Heart left ventricle (tissue), 16 donors: ENCODE measurements at regions not wholly inside any gene's neighbourhood (a gene's known extent, or its start where the extent isn't known, plus 50 kb on each side); places are given as distances from the start of the nearest gene placed in this dataset.

Experiments used
- ATAC-seq, 4 donors: fragments of 200-7000 bp; cut with Tn5 transposase; one replicate each; pipeline ENCODE4 v1.9.1; 2020 to 2022; ENCODE audit warnings: moderate library complexity in 4 of 4, mild to moderate bottlenecking in 3 of 4, moderate number of reproducible peaks in 1 of 4
- DNase-seq, 5 donors: peaks; one replicate each; pipeline ENCODE4 v3.0.0-alpha.2; 2020
- H3K27ac ChIP-seq, 12 donors: fragments of 200-600 bp; sonication (generic) in 4 of 12; one replicate each; pipeline versions ENCODE4 v1.5.0 to v1.8.0; 2016 to 2022; ENCODE audit warnings: mild to moderate bottlenecking in 2 of 12
- H3K27me3 ChIP-seq, 9 donors: fragments of 200-600 bp; sonication (generic) in 2 of 9; one replicate each; pipeline versions ENCODE4 v1.5.1 to v1.8.0; 2016 to 2022; ENCODE audit warnings: mild to moderate bottlenecking in 3 of 9
- H3K36me3 ChIP-seq, 9 donors: fragments of 200-600 bp; sonication (generic) in 2 of 9; one replicate each; pipeline versions ENCODE4 v1.5.0 to v1.8.0; 2018 to 2022; ENCODE audit warnings: mild to moderate bottlenecking in 2 of 9
- H3K4me1 ChIP-seq, 12 donors: fragments of 200-600 bp; sonication (generic) in 4 of 12; one replicate each; pipeline versions ENCODE4 v1.5.0 to v1.8.0; 2016 to 2022; ENCODE audit warnings: mild to moderate bottlenecking in 3 of 12
- H3K4me3 ChIP-seq, 12 donors: fragments of 200-600 bp; sonication (generic) in 4 of 12; one replicate each; pipeline versions ENCODE4 v1.5.0 to v1.8.0; 2017 to 2022; ENCODE audit warnings: mild to moderate bottlenecking in 9 of 12, moderate library complexity in 4 of 12
- H3K9me3 ChIP-seq, 12 donors: fragments of 200-600 bp; sonication (generic) in 4 of 12; one replicate each; pipeline versions ENCODE4 v1.5.0 to v1.8.0; 2016 to 2022; ENCODE audit warnings: mild to moderate bottlenecking in 1 of 12
- CTCF ChIP-seq, 12 donors: fragments of 200-600 bp; sonication (generic) in 4 of 12; IDR thresholded peaks; one replicate each; pipeline versions ENCODE4 v1.5.0 to v1.8.0; 2018 to 2022; ENCODE audit warnings: antibody characterized with exemption in 12 of 12, mild to moderate bottlenecking in 5 of 12
- POLR2A ChIP-seq, 2 donors: fragments of 450-650 bp; IDR thresholded peaks; one replicate each; pipeline ENCODE4 v1.6.1; 2017; ENCODE audit warnings: antibody characterized with exemption in 2 of 2, mild to moderate bottlenecking in 2 of 2, moderate library complexity in 2 of 2
- WGBS, 4 donors: extraction: QIAGEN DNeasy Blood & Tissue Kit in 2 of 4; methylation state at CpG; one replicate each; pipeline versions ENCODE4 v1.1.5 to v1.1.7; 2013 to 2018; 5-methylcytosine and 5-hydroxymethylcytosine counted together
- intact Hi-C, 10 donors: fragments of 100-400 bp; cut with DNase I; formaldehyde crosslinking; loops; one replicate each; pipeline versions ENCODE4 v1.11.1 to v1.14.2; 2022
- donor health status: ischemic (EF 13 %, LVEDD 7.1; RV severe dilation, severe dysfunction).
- donor health status: healthy with polysubstance abuse.
- donor health status: DM: no; HTN: yes; CAD: no.
- donor health status: DM: no; HTN: no; CAD: no.
- donor health status: ischemic (EF 25% LVEDD 6.9; RV normal size, moderate dysfunction).
- donor health status: ischemic (EF 25% LVEDD 5.7; RV mildly dilated, moderate dysfunction).
- donor health status: healthy.
- donor health status: DM: yes; HTN: yes; CAD: no.
- donor health status: ischemic (EF 35%, LVEDD 5.7; RV mildly dilated, moderate dysfunction).
- donor health status: nonischemic (EF 11% LVEDD 7.7; RV severe dilation, severe dysfunction).
- donor health status: DM: yes; HTN: yes; CAD: no.
- donor health status: PGD.
- donor health status: ischemic (EF 29% LVEDD 5.4; RV normal size, mild dysfunction).
- donor health status: nonischemic (EF 23%, LVEDD 6.1; RV moderate dilation, normal function).

GRCh38 chr1:187952446-187952845 lies 1123.7 kb downstream of the PLA2G4A start:
- intact Hi-C loops, result no loop called here
- no peak for DNase-seq
- H3K36me3 ChIP-seq, result no peaks in the 10 kb centered on the region
- H3K27me3 ChIP-seq, result no peaks in the 10 kb centered on the region
- no peak overlapping the region for H3K4me3 ChIP-seq
- H3K27ac ChIP-seq, result no peak overlapping the region
- H3K4me1 ChIP-seq, result no peaks in the 10 kb centered on the region
- TF ChIP-seq CTCF (IDR thresholded peaks at IDR 0.05) (no peak), POLR2A (IDR thresholded peaks at IDR 0.05) (no peak)
- no peak for ATAC-seq
- peaks cover 0 to 41% (median 18%) of the 10 kb centered on the region in 12 donors for H3K9me3 ChIP-seq
- 69 to 80% (median 73%) methylated on average over 2 of the region's 2 CpGs for WGBS, 4 donors

- Histone ChIP-seq H3K4me3 (no peak overlapping the region), H3K27me3 (no peaks in the 10 kb centered on the region), H3K36me3 (no peaks in the 10 kb centered on the region), H3K9me3 (peaks cover 0 to 18% (median 10%) of the 10 kb centered on the region in 12 donors), H3K27ac (no peak overlapping the region), H3K4me1 (no peaks in the 10 kb centered on the region)
- ATAC-seq, result no peak
- 48 to 54% (median 51%) methylated on average over 3 of the region's 3 CpGs for WGBS, 4 donors
- intact Hi-C loops, result no loop called here
- DNase-seq, result no peak
- TF ChIP-seq POLR2A (IDR thresholded peaks at IDR 0.05), result no peak
Measured at GRCh38 chr1:187956975-187957374, 1128.2 kb downstream of the PLA2G4A start.

GRCh38 chr1:187958207-187958606 lies 1129.5 kb downstream of the PLA2G4A start:
- no peak for DNase-seq
- no peaks in the 10 kb centered on the region for H3K36me3 ChIP-seq
- H3K4me3 ChIP-seq, result no peak overlapping the region
- no peak overlapping the region for H3K27ac ChIP-seq
- no peak for ATAC-seq
- no peaks in the 10 kb centered on the region for H3K4me1 ChIP-seq
- H3K27me3 ChIP-seq, result no peaks in the 10 kb centered on the region
- peaks cover 0 to 7% (median 0%) of the 10 kb centered on the region in 12 donors for H3K9me3 ChIP-seq
- 89 to 92% (median 92%) methylated on average over 6 of the region's 6 CpGs for whole genome bisulfite sequencing, 4 donors
- intact Hi-C loops, result no loop called here
- no peak for TF ChIP-seq POLR2A (IDR thresholded peaks at IDR 0.05)
- TF ChIP-seq CTCF (IDR thresholded peaks at IDR 0.05), result no peak

DNA sequence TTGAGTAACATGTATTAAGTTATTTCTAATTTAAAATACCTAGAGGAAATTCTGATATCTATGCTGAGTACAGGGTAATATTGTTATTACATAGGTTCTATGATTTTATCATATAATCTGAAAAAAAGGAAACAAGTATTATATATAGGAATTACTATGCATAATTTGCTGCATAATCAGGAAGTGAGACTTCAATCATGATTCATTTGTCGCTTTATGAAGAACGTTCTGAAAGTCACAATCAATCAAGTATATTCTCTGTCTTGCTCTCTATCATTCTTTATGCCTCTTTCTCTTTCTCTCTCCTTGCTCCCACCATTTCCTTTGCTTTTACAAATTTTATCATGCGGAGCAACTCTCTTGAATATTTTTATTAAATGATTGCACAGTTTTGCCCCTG lies 1130.3 kb downstream of the PLA2G4A start:
- Histone ChIP-seq H3K4me3 (no peak overlapping the region), H3K27ac (no peak overlapping the region), H3K27me3 (no peaks in the 10 kb centered on the region), H3K9me3 (peaks cover 0 to 4% (median 0%) of the 10 kb centered on the region in 12 donors), H3K36me3 (no peaks in the 10 kb centered on the region), H3K4me1 (no peaks in the 10 kb centered on the region)
- DNase-seq, result no peak
- ATAC-seq, result no peak
- intact Hi-C loops, result no loop called here
- TF ChIP-seq POLR2A (IDR thresholded peaks at IDR 0.05) (no peak), CTCF (IDR thresholded peaks at IDR 0.05) (no peak)
- WGBS, 4 donors, result 78 to 89% (median 84%) methylated on average over 3 of the region's 3 CpGs

GRCh38 chr1:187960125-187960638 lies 1131.4 kb downstream of the PLA2G4A start:
- DNase-seq (no peak), ATAC-seq (no peak)
- no peaks in the 10 kb centered on the region for H3K9me3 ChIP-seq
- 87 to 91% (median 88%) methylated on average over 3 of the region's 3 CpGs for WGBS, 4 donors
- no peaks in the 10 kb centered on the region for H3K36me3 ChIP-seq
- intact Hi-C loops, result no loop called here
- H3K4me3 ChIP-seq, result no peak overlapping the region
- no peaks in the 10 kb centered on the region for H3K27me3 ChIP-seq
- no peaks in the 10 kb centered on the region for H3K4me1 ChIP-seq
- TF ChIP-seq CTCF (IDR thresholded peaks at IDR 0.05), result no peak
- no peak for TF ChIP-seq POLR2A (IDR thresholded peaks at IDR 0.05)
- no peak overlapping the region for H3K27ac ChIP-seq
